A673 (cell line): ENCODE measurements at regions not wholly inside any gene's neighbourhood (a gene's known extent, or its start where the extent isn't known, plus 50 kb on each side); places are given as distances from the start of the nearest gene placed in this dataset.

Experiments used
- BruUV-seq: library from RNA; stranded (reverse); fragments of 400-500 nt; replicated peaks from 2 replicates; lab custom pipeline; 2021; lab: Mats Ljungman, UMichigan
- CTCF ChIA-PET: fragments of 300-600 bp; sonication (Branson Sonifier 250); formaldehyde crosslinking; loops from one replicate; lab custom pipeline; 2022; ENCODE audit warnings: antibody characterized with exemption; lab: Charles Lee
- POLR2A ChIA-PET: fragments of 300-600 bp; sonication (Branson Sonifier 250); formaldehyde crosslinking; loops from one replicate; lab custom pipeline; 2022; ENCODE audit warnings: antibody characterized with exemption; ENCODE audit not compliant: low non-redundant PET; lab: Charles Lee
- DNase-seq: peaks from one replicate; pipeline ENCODE4 v3.0.0-alpha.2; 2015; ENCODE audit warnings: low spot score
- H3K27ac ChIP-seq: fragments of 200-600 bp; sonication (generic); 2 replicates; pipeline ENCODE4 v1.5.1; 2016; ENCODE audit warnings: mixed run types, low read depth, mild to moderate bottlenecking, mixed read lengths, antibody characterized with exemption, low read length; ENCODE audit not compliant: poor library complexity, severe bottlenecking
- H3K27me3 ChIP-seq: fragments of 200-600 bp; sonication (generic); replicated peaks from 2 replicates; pipeline ENCODE4 v1.6.1; 2017; ENCODE audit warnings: mixed run types, low read depth, mild to moderate bottlenecking, mixed read lengths, antibody characterized with exemption, low read length; ENCODE audit not compliant: insufficient read depth, poor library complexity
- H3K36me3 ChIP-seq: fragments of 200-600 bp; sonication (generic); 2 replicates; pipeline ENCODE4 v1.6.1; 2016; ENCODE audit warnings: mixed run types, mild to moderate bottlenecking, mixed read lengths, antibody characterized with exemption, low read length; ENCODE audit not compliant: insufficient read depth, poor library complexity, severe bottlenecking
- H3K4me1 ChIP-seq: fragments of 200-600 bp; sonication (generic); 2 replicates; pipeline ENCODE4 v1.6.1; 2017; ENCODE audit warnings: mixed run types, mild to moderate bottlenecking, mixed read lengths, antibody characterized with exemption, low read length; ENCODE audit not compliant: insufficient read depth, poor library complexity, severe bottlenecking
- H3K4me3 ChIP-seq: fragments of 200-600 bp; sonication (generic); 2 replicates; pipeline ENCODE4 v1.5.1; 2016; ENCODE audit warnings: low read depth, mixed run types, mild to moderate bottlenecking, mixed read lengths, low read length; ENCODE audit not compliant: poor library complexity, severe bottlenecking
- H3K9me3 ChIP-seq: fragments of 200-600 bp; sonication (generic); 2 replicates; pipeline ENCODE4 v1.6.1; 2016; ENCODE audit warnings: mixed run types, low read depth, mild to moderate bottlenecking, mixed read lengths, antibody characterized with exemption, low read length; ENCODE audit not compliant: poor library complexity, severe bottlenecking
- CTCF ChIP-seq: fragments of 300-800, 200-600 bp; sonication (generic); conservative IDR thresholded peaks from 2 replicates; pipeline ENCODE4 v1.5.1; 2017; ENCODE audit warnings: low read depth, mild to moderate bottlenecking, antibody characterized with exemption, low read length, moderate library complexity, mixed read lengths
- EZH2 ChIP-seq: fragments of 200-600 bp; sonication (generic); IDR thresholded peaks from 2 replicates; pipeline ENCODE4 v1.6.1; 2017; ENCODE audit warnings: borderline replicate concordance, low read depth, mild to moderate bottlenecking, mixed read lengths, antibody characterized with exemption, low read length; ENCODE audit not compliant: poor library complexity, severe bottlenecking
- intact Hi-C: fragments of 100-400 bp; cut with micrococcal nuclease; formaldehyde crosslinking; loops from one replicate; pipeline ENCODE4 v1.10.0; 2022; ENCODE audit not compliant: unreplicated experiment

DNA sequence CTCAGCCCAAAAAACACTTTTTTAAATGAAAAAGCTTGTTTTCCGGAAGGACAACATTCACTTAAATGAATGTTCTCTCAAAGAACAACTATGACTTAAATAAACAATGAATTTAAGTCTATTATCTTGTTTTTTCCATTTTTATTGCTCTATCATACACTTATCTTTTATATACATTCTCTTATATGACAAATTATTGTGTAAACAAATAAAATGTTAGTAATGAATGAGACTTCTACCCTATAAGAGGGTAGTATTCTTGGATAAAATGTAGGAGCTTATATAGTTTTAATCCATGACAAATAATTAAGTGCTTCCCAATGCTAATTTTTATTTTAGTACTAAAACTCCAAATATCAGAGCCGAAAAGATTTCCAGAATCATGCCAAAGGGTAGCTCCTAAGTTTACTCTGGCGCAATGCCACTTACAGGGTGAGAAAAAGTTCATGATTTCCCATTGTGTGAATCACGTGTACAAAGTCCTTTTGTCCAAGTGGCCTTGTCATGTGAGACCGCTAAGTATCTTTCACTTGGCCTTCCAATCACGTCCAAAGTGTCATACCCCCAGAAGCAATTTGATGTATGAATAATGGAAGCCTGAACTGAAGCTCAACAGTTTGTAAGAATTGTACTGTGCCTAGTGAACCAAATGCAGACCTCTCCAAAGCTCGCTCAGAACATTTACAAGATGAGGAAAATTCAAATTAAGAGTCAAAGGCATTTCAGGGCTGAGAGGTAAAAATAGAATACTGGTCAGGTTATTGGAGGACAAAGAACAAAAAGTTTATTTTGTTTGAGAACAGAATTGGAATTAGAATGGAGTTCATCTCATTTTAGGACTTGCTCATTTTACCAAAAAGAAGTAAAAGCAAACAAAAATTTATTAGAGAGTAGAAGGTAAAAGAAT lies 56.6 kb upstream of the C1orf21 start:
- H3K4me1 ChIP-seq: no peaks in the 10 kb centered on the region
- CTCF ChIA-PET: no interaction called here
- H3K27me3 ChIP-seq: no peaks in the 10 kb centered on the region
- no peak for TF ChIP-seq EZH2
- no peak for TF ChIP-seq CTCF
- no TSS peak for BruUV-seq
- no peaks in the 10 kb centered on the region for H3K36me3 ChIP-seq
- H3K4me3 ChIP-seq: no peak overlapping the region
- H3K9me3 ChIP-seq: no peaks in the 10 kb centered on the region
- POLR2A ChIA-PET: no interaction called here
- DNase-seq: no peak
- intact Hi-C loops: no loop called here
- H3K27ac ChIP-seq: no peak overlapping the region

- BruUV-seq: no TSS peak
- intact Hi-C loops: no loop called here
- no peaks in the 10 kb centered on the region for H3K9me3 ChIP-seq
- ChIA-PET CTCF (no interaction called here), POLR2A (no interaction called here)
- H3K4me3 ChIP-seq: no peak overlapping the region
- H3K4me1 ChIP-seq: no peaks in the 10 kb centered on the region
- H3K27me3 ChIP-seq: no peaks in the 10 kb centered on the region
- DNase-seq: no peak
- TF ChIP-seq EZH2 (no peak), CTCF (no peak)
- H3K36me3 ChIP-seq: no peaks in the 10 kb centered on the region
- no peak overlapping the region for H3K27ac ChIP-seq
Observed at GRCh38 chr1:184330875-184331274, 56.0 kb upstream of the C1orf21 start.
